Neural cell (in vitro differentiated cells): ENCODE measurements at regions not wholly inside any gene's neighbourhood (a gene's known extent, or its start where the extent isn't known, plus 50 kb on each side); places are given as distances from the start of the nearest gene placed in this dataset.

Experiments used
- H2AFZ ChIP-seq: fragments of 200-600, 300-800 bp; sonication (generic), shearing (Covaris generic); 2 replicates; pipeline ENCODE4 v1.6.0; 2014; ENCODE audit warnings: low read depth, mild to moderate bottlenecking, antibody characterized with exemption, low read length, moderate library complexity
- H3F3A ChIP-seq: fragments of 200-600 bp; shearing (Covaris generic); 2 replicates; pipeline ENCODE4 v1.6.1; 2016; ENCODE audit warnings: mild to moderate bottlenecking, moderate library complexity, mixed read lengths, antibody characterized with exemption, low read length; ENCODE audit not compliant: insufficient read depth, poor library complexity, severe bottlenecking
- H3K27ac ChIP-seq: fragments of 200-600, 300-800 bp; sonication (generic), shearing (Covaris generic); 2 replicates; pipeline ENCODE4 v1.5.1; 2014; ENCODE audit warnings: mild to moderate bottlenecking, low read length, moderate library complexity
- H3K27me3 ChIP-seq: fragments of 300-800, 200-600 bp; sonication (generic), shearing (Covaris generic); 2 replicates; pipeline ENCODE4 v1.6.0; 2014; ENCODE audit warnings: mild to moderate bottlenecking, low read depth, low read length, moderate library complexity; ENCODE audit not compliant: insufficient read depth
- H3K36me3 ChIP-seq: fragments of 300-800, 200-600 bp; sonication (generic), shearing (Covaris generic); 2 replicates; pipeline ENCODE4 v1.5.1; 2014; ENCODE audit warnings: mild to moderate bottlenecking, antibody characterized with exemption, low read length, moderate library complexity; ENCODE audit not compliant: insufficient read depth
- H3K4me2 ChIP-seq: fragments of 300-800, 200-600 bp; sonication (generic), shearing (Covaris generic); 2 replicates; pipeline ENCODE4 v1.6.0; 2014; ENCODE audit warnings: mild to moderate bottlenecking, low read length
- H3K4me3 ChIP-seq: fragments of 300-800, 200-600 bp; sonication (generic), shearing (Covaris generic); 2 replicates; pipeline ENCODE4 v1.5.1; 2014; ENCODE audit warnings: mild to moderate bottlenecking, low read length, moderate library complexity
- H3K79me2 ChIP-seq: fragments of 200-600 bp; shearing (Covaris generic); replicated peaks from 2 replicates; pipeline ENCODE4 v1.6.0; 2014; ENCODE audit warnings: mild to moderate bottlenecking, low read length, moderate library complexity; ENCODE audit not compliant: insufficient read depth
- H3K9ac ChIP-seq: fragments of 300-800, 200-600 bp; sonication (generic), shearing (Covaris generic); 2 replicates; pipeline ENCODE4 v1.6.1; 2016; ENCODE audit warnings: mild to moderate bottlenecking, low read length, mixed read lengths
- H3K9me2 ChIP-seq: fragments of 200-600 bp; shearing (Covaris generic); 2 replicates; pipeline ENCODE4 v1.6.1; 2016; ENCODE audit warnings: mild to moderate bottlenecking, low read length, mixed read lengths; ENCODE audit not compliant: insufficient read depth
- H3K9me3 ChIP-seq: fragments of 200-600, 300-800 bp; sonication (generic), shearing (Covaris generic); 2 replicates; pipeline ENCODE4 v1.6.1; 2016; ENCODE audit warnings: mild to moderate bottlenecking, mixed run types, low read length, moderate library complexity, mixed read lengths
- H4K20me1 ChIP-seq: fragments of 200-600 bp; shearing (Covaris generic); 2 replicates; pipeline ENCODE4 v1.6.1; 2016; ENCODE audit warnings: mild to moderate bottlenecking, mixed run types; ENCODE audit not compliant: insufficient read depth
- CTCF ChIP-seq: fragments of 450-650 bp; IDR thresholded peaks from 2 replicates; pipeline ENCODE4 v1.5.1; 2014; ENCODE audit warnings: antibody characterized with exemption, mild to moderate bottlenecking, moderate library complexity; ENCODE audit not compliant: poor library complexity, severe bottlenecking
- EP300 ChIP-seq: fragments of 450-650 bp; conservative IDR thresholded peaks from 2 replicates; pipeline ENCODE4 v1.6.1; 2014; ENCODE audit warnings: antibody characterized with exemption, mild to moderate bottlenecking, moderate library complexity; ENCODE audit not compliant: poor library complexity, severe bottlenecking
- EZH2 ChIP-seq: fragments of 200-600, 300-800 bp; shearing (Covaris generic), sonication (generic); IDR thresholded peaks from 2 replicates; pipeline ENCODE4 v1.6.1; 2014; ENCODE audit warnings: antibody characterized with exemption, low read length, borderline replicate concordance, mild to moderate bottlenecking; ENCODE audit not compliant: insufficient read depth, poor library complexity, severe bottlenecking
- MXI1 ChIP-seq: fragments of 450-650 bp; conservative IDR thresholded peaks from 2 replicates; pipeline ENCODE4 v1.6.1; 2014; ENCODE audit warnings: antibody characterized with exemption, mild to moderate bottlenecking; ENCODE audit not compliant: poor library complexity, severe bottlenecking
- POLR2AphosphoS5 ChIP-seq: IDR thresholded peaks from 2 replicates; pipeline ENCODE4 v1.6.1; 2012
- RAD21 ChIP-seq: fragments of 450-650 bp; conservative IDR thresholded peaks from 2 replicates; pipeline ENCODE4 v1.6.1; 2014; ENCODE audit warnings: antibody characterized with exemption, mild to moderate bottlenecking, moderate library complexity
- REST ChIP-seq: IDR thresholded peaks from 2 replicates; pipeline ENCODE4 v1.6.1; 2012; ENCODE audit warnings: borderline replicate concordance
- SMC3 ChIP-seq: fragments of 450-650 bp; conservative IDR thresholded peaks from 2 replicates; pipeline ENCODE4 v1.6.1; 2014; ENCODE audit warnings: antibody characterized with exemption, mild to moderate bottlenecking, moderate library complexity; ENCODE audit not compliant: poor library complexity
- TAF1 ChIP-seq: IDR thresholded peaks from 2 replicates; pipeline ENCODE4 v1.6.1; 2012; ENCODE audit warnings: low read depth

GRCh38 chr13:29909081-29909730 lies 58.8 kb upstream of the UBL3 start:
- H3K9me2 ChIP-seq = no peaks in the 10 kb centered on the region
- no peak overlapping the region for H3K4me3 ChIP-seq
- no peaks in the 10 kb centered on the region for H3K27me3 ChIP-seq
- no peak overlapping the region for H3K9ac ChIP-seq
- no peaks in the 10 kb centered on the region for H3K79me2 ChIP-seq
- no peaks in the 10 kb centered on the region for H3K9me3 ChIP-seq
- no peaks in the 10 kb centered on the region for H3K36me3 ChIP-seq
- H2AFZ ChIP-seq = no peak overlapping the region
- no peaks in the 10 kb centered on the region for H4K20me1 ChIP-seq
- H3F3A ChIP-seq = no peaks in the 10 kb centered on the region
- TF ChIP-seq CTCF = no peak
- TF ChIP-seq TAF1 = no peak
- TF ChIP-seq EZH2 = no peak
- H3K4me2 ChIP-seq = no peak overlapping the region
- no peak overlapping the region for H3K27ac ChIP-seq

GRCh38 chr13:29908416-29909080 lies 58.1 kb upstream of the UBL3 start:
- H3K4me3 ChIP-seq = no peak overlapping the region
- H3K36me3 ChIP-seq = no peaks in the 10 kb centered on the region
- no peaks in the 10 kb centered on the region for H3K27me3 ChIP-seq
- no peak overlapping the region for H3K27ac ChIP-seq
- no peaks in the 10 kb centered on the region for H4K20me1 ChIP-seq
- H3K79me2 ChIP-seq = no peaks in the 10 kb centered on the region
- H3K9me2 ChIP-seq = no peaks in the 10 kb centered on the region
- TF ChIP-seq REST (no peak), EP300 (no peak), EZH2 (no peak), RAD21 (no peak), CTCF (no peak), POLR2AphosphoS5 (no peak), MXI1 (no peak), SMC3 (no peak), TAF1 (no peak)
- H3F3A ChIP-seq = no peaks in the 10 kb centered on the region
- H3K9me3 ChIP-seq = no peaks in the 10 kb centered on the region
- H2AFZ ChIP-seq = no peak overlapping the region
- no peak overlapping the region for H3K4me2 ChIP-seq
- H3K9ac ChIP-seq = no peak overlapping the region
